ENCODE measurements at regions not wholly inside any gene's neighbourhood (a gene's known extent, or its start where the extent isn't known, plus 50 kb on each side); places are given as distances from the start of the nearest gene placed in this dataset.

- Histone ChIP-seq H3K4me1 (no peaks in the 10 kb centered on the region), H3K27me3 (no peaks in the 10 kb centered on the region), H3K36me3 (no peaks in the 10 kb centered on the region), H3K9me3 (peaks cover 0 to 5% of the 10 kb centered on the region in 2 donors), H3K4me3 (no peak overlapping the region), H3K27ac (no peak overlapping the region)
- TF ChIP-seq CTCF (IDR thresholded peaks at IDR 0.05) (no peak), POLR2AphosphoS5 (IDR thresholded peaks at IDR 0.05) (no peak), POLR2A (IDR thresholded peaks at IDR 0.05) (no peak)
- intact Hi-C loops (cut with DNase I; ENCODE audit: low total_unique reads), result no loop called here
- DNase-seq (ENCODE audit: low spot score in 2 of 2), result no peak
These were observed 1472.8 kb downstream of the PCDH7 start for GRCh38 chr4:32192991-32193390.

- TF ChIP-seq CTCF (IDR thresholded peaks at IDR 0.05) (no peak), POLR2AphosphoS5 (IDR thresholded peaks at IDR 0.05) (no peak), POLR2A (IDR thresholded peaks at IDR 0.05) (no peak)
- H3K36me3 ChIP-seq, result no peaks in the 10 kb centered on the region
- no peak for DNase-seq (ENCODE audit: low spot score in 2 of 2)
- H3K4me1 ChIP-seq, result no peaks in the 10 kb centered on the region
- H3K27ac ChIP-seq, result no peak overlapping the region
- H3K27me3 ChIP-seq, result no peaks in the 10 kb centered on the region
- H3K4me3 ChIP-seq, result no peak overlapping the region
- H3K9me3 ChIP-seq, result no peaks in the 10 kb centered on the region
- intact Hi-C loops (cut with DNase I; ENCODE audit: low total_unique reads), result no loop called here
These were observed 1477.0 kb downstream of the PCDH7 start for GRCh38 chr4:32196950-32197688.

GRCh38 chr4:32199639-32200038 is 1479.5 kb downstream of the PCDH7 start:
- Histone ChIP-seq H3K9me3 (no peaks in the 10 kb centered on the region), H3K4me1 (no peaks in the 10 kb centered on the region), H3K27me3 (no peaks in the 10 kb centered on the region), H3K36me3 (no peaks in the 10 kb centered on the region), H3K27ac (no peak overlapping the region), H3K4me3 (no peak overlapping the region)
- intact Hi-C loops (cut with DNase I; ENCODE audit: low total_unique reads), result no loop called here
- no peak for DNase-seq (ENCODE audit: low spot score in 2 of 2)
- no peak for TF ChIP-seq POLR2A (IDR thresholded peaks at IDR 0.05)
- no peak for TF ChIP-seq CTCF (IDR thresholded peaks at IDR 0.05)
- no peak for TF ChIP-seq POLR2AphosphoS5 (IDR thresholded peaks at IDR 0.05)

GRCh38 chr4:32203340-32203739 is 1483.2 kb downstream of the PCDH7 start:
- Histone ChIP-seq H3K36me3 (no peaks in the 10 kb centered on the region), H3K9me3 (peaks cover 4 to 17% of the 10 kb centered on the region in 2 donors), H3K4me3 (no peak overlapping the region), H3K27me3 (no peaks in the 10 kb centered on the region), H3K27ac (no peak overlapping the region), H3K4me1 (no peaks in the 10 kb centered on the region)
- TF ChIP-seq CTCF (IDR thresholded peaks at IDR 0.05), result no peak
- no peak for TF ChIP-seq POLR2AphosphoS5 (IDR thresholded peaks at IDR 0.05)
- no peak for TF ChIP-seq POLR2A (IDR thresholded peaks at IDR 0.05)
- intact Hi-C loops (cut with DNase I; ENCODE audit: low total_unique reads), result loop anchor here (2.0 kb wide), 1 partner anchor 15 kb away; no protein-coding TSS in a partner anchor
- no peak for DNase-seq (ENCODE audit: low spot score in 2 of 2)

GRCh38 chr4:32206756-32207155 is 1486.6 kb downstream of the PCDH7 start:
- intact Hi-C loops (cut with DNase I; ENCODE audit: low total_unique reads), result no loop called here
- H3K9me3 ChIP-seq, result peaks cover 8 to 17% of the 10 kb centered on the region in 2 donors
- H3K36me3 ChIP-seq, result no peaks in the 10 kb centered on the region
- no peak for DNase-seq (ENCODE audit: low spot score in 2 of 2)
- TF ChIP-seq POLR2A (IDR thresholded peaks at IDR 0.05) (no peak), CTCF (IDR thresholded peaks at IDR 0.05) (no peak), POLR2AphosphoS5 (IDR thresholded peaks at IDR 0.05) (no peak)
- H3K27ac ChIP-seq, result no peak overlapping the region
- H3K4me1 ChIP-seq, result no peaks in the 10 kb centered on the region
- no peak overlapping the region for H3K4me3 ChIP-seq
- no peaks in the 10 kb centered on the region for H3K27me3 ChIP-seq
